Activated T-helper 1 cell treated with anti-CD3 and anti-CD28 coated beads, Interleukin-12 subunit alpha, Interleukin-12 subunit beta, Interleukin-2, Interleukin-4 antibody, amounts not matched to agents 30 ng/mL and 10 ng/mL and 1 ng/mL, durations not matched to agents 14 hours and 24 hours and 36 hours (primary cell): ENCODE measurements at regions not wholly inside any gene's neighbourhood (a gene's known extent, or its start where the extent isn't known, plus 50 kb on each side); places are given as distances from the start of the nearest gene placed in this dataset.
"Not testable (repeated sequence)": the region's sequence is repeated elsewhere in the genome, so short reads cannot be mapped to it uniquely, and the experiment has no call there.

ENCODE experiments used
- DNase-seq: peaks from one replicate; pipeline ENCODE4 v3.0.0; 2021; ENCODE audit warnings: low spot score
- H3K27ac Mint-ChIP-seq: one replicate; pipeline ENCODE4 v1.8.0; 2021; ENCODE audit warnings: mild to moderate bottlenecking, mixed read lengths
- H3K27me3 Mint-ChIP-seq: one replicate; pipeline ENCODE4 v1.8.0; 2022; ENCODE audit warnings: mild to moderate bottlenecking, moderate library complexity, mixed read lengths; ENCODE audit not compliant: insufficient read depth
- H3K36me3 Mint-ChIP-seq: one replicate; pipeline ENCODE4 v1.8.0; 2021; ENCODE audit warnings: low read depth, mixed read lengths
- H3K4me1 Mint-ChIP-seq: one replicate; pipeline ENCODE4 v1.8.0; 2021; ENCODE audit warnings: low read depth, mixed read lengths
- H3K4me3 Mint-ChIP-seq: one replicate; pipeline ENCODE4 v1.8.0; 2021; ENCODE audit warnings: mild to moderate bottlenecking, moderate library complexity, mixed read lengths
- H3K9me3 Mint-ChIP-seq: one replicate; pipeline ENCODE4 v1.8.0; 2021; ENCODE audit warnings: mixed read lengths
- intact Hi-C: fragments of 100-400 bp; cut with micrococcal nuclease; formaldehyde crosslinking; loops from one replicate; pipeline ENCODE4 v1.15.1; 2024

GRCh38 chr1:166489670-166490436 is 323.1 kb upstream of the FAM78B start:
- intact Hi-C loops, result loop anchor here (1.0 to 10.0 kb wide), 7 partner anchors 319 to 1088 kb away; partner anchors contain the start of genes MGST3, POGK, TADA1 and TMCO1
- H3K27ac Mint-ChIP-seq, result no peak overlapping the region
- no peak overlapping the region for H3K4me3 Mint-ChIP-seq
- H3K9me3 Mint-ChIP-seq, result no peaks in the 10 kb centered on the region
- no peaks in the 10 kb centered on the region for H3K27me3 Mint-ChIP-seq
- peak; percentile 40 for DNase-seq
- H3K4me1 Mint-ChIP-seq, result peaks cover 15% of the 10 kb centered on the region
- no peaks in the 10 kb centered on the region for H3K36me3 Mint-ChIP-seq

- intact Hi-C loops, result loop anchor here (1.0 to 10.0 kb wide), 5 partner anchors 320 to 860 kb away; partner anchors contain the start of genes MGST3, POGK, TADA1 and TMCO1
- DNase-seq, result no peak
- Mint-ChIP-seq H3K9me3 (no peaks in the 10 kb centered on the region), H3K27ac (no peak overlapping the region), H3K4me1 (peaks cover 15% of the 10 kb centered on the region), H3K27me3 (no peaks in the 10 kb centered on the region), H3K36me3 (no peaks in the 10 kb centered on the region), H3K4me3 (no peak overlapping the region)
Measured at GRCh38 chr1:166490437-166490991, 323.7 kb upstream of the FAM78B start.

- not testable (repeated sequence) for DNase-seq, H3K4me3 Mint-ChIP-seq, H3K36me3 Mint-ChIP-seq, H3K9me3 Mint-ChIP-seq, H3K27ac Mint-ChIP-seq
- Mint-ChIP-seq H3K4me1 (peaks cover 11% of the 10 kb centered on the region), H3K27me3 (peaks cover 10% of the 10 kb centered on the region)
- intact Hi-C loops, result loop anchor here (10.0 kb wide), 1 partner anchor 729 kb away; the partner anchor contains the start of gene TMCO1
Measured at GRCh38 chr1:166493765-166494164, 327.0 kb upstream of the FAM78B start.

GRCh38 chr1:166507347-166507746 is 331.9 kb upstream of the POGK start:
- Mint-ChIP-seq H3K27me3 (no peaks in the 10 kb centered on the region), H3K27ac (no peak overlapping the region), H3K4me3 (no peak overlapping the region), H3K9me3 (no peaks in the 10 kb centered on the region), H3K4me1 (no peaks in the 10 kb centered on the region), H3K36me3 (no peaks in the 10 kb centered on the region)
- DNase-seq, result no peak
- intact Hi-C loops, result no loop called here

- Mint-ChIP-seq H3K27me3 (peaks cover 3% of the 10 kb centered on the region), H3K9me3 (no peaks in the 10 kb centered on the region), H3K4me1 (no peaks in the 10 kb centered on the region), H3K27ac (no peak overlapping the region), H3K36me3 (no peaks in the 10 kb centered on the region), H3K4me3 (no peak overlapping the region)
- intact Hi-C loops, result no loop called here
- no peak for DNase-seq
Measured at GRCh38 chr1:166511761-166512160, 327.5 kb upstream of the POGK start.

GRCh38 chr1:166514067-166514466 is 325.2 kb upstream of the POGK start:
- Mint-ChIP-seq H3K4me3 (no peak overlapping the region), H3K9me3 (no peaks in the 10 kb centered on the region), H3K27ac (no peak overlapping the region), H3K27me3 (peaks cover 3% of the 10 kb centered on the region), H3K36me3 (no peaks in the 10 kb centered on the region), H3K4me1 (no peaks in the 10 kb centered on the region)
- intact Hi-C loops, result no loop called here
- no peak for DNase-seq

GRCh38 chr1:166527752-166528151 is 311.5 kb upstream of the POGK start:
- Mint-ChIP-seq H3K9me3 (no peaks in the 10 kb centered on the region), H3K27me3 (peaks cover 2% of the 10 kb centered on the region), H3K36me3 (no peaks in the 10 kb centered on the region), H3K4me3 (no peak overlapping the region), H3K27ac (no peak overlapping the region), H3K4me1 (no peaks in the 10 kb centered on the region)
- no peak for DNase-seq
- intact Hi-C loops, result no loop called here

GRCh38 chr1:166538646-166539045 is 300.6 kb upstream of the POGK start:
- no peak for DNase-seq
- Mint-ChIP-seq H3K4me3 (no peak overlapping the region), H3K36me3 (no peaks in the 10 kb centered on the region), H3K4me1 (no peaks in the 10 kb centered on the region), H3K27ac (no peak overlapping the region), H3K27me3 (no peaks in the 10 kb centered on the region), H3K9me3 (peaks cover 3% of the 10 kb centered on the region)
- intact Hi-C loops, result no loop called here

GRCh38 chr1:166544036-166544435 is 295.2 kb upstream of the POGK start:
- H3K4me1 Mint-ChIP-seq, result no peaks in the 10 kb centered on the region
- H3K27ac Mint-ChIP-seq, result no peak overlapping the region
- H3K9me3 Mint-ChIP-seq, result peaks cover 7% of the 10 kb centered on the region
- H3K4me3 Mint-ChIP-seq, result no peak overlapping the region
- H3K27me3 Mint-ChIP-seq, result no peaks in the 10 kb centered on the region
- intact Hi-C loops, result no loop called here
- H3K36me3 Mint-ChIP-seq, result no peaks in the 10 kb centered on the region
- DNase-seq, result no peak

- no peaks in the 10 kb centered on the region for H3K27me3 Mint-ChIP-seq
- no peak overlapping the region for H3K27ac Mint-ChIP-seq
- H3K4me3 Mint-ChIP-seq, result no peak overlapping the region
- H3K36me3 Mint-ChIP-seq, result no peaks in the 10 kb centered on the region
- intact Hi-C loops, result no loop called here
- H3K9me3 Mint-ChIP-seq, result peaks cover 11% of the 10 kb centered on the region
- DNase-seq, result no peak
- no peaks in the 10 kb centered on the region for H3K4me1 Mint-ChIP-seq
Measured at GRCh38 chr1:166544561-166544960, 294.7 kb upstream of the POGK start.

- no peak overlapping the region for H3K27ac Mint-ChIP-seq
- H3K36me3 Mint-ChIP-seq, result no peaks in the 10 kb centered on the region
- no peaks in the 10 kb centered on the region for H3K4me1 Mint-ChIP-seq
- DNase-seq, result no peak
- peaks cover 1% of the 10 kb centered on the region for H3K27me3 Mint-ChIP-seq
- intact Hi-C loops, result no loop called here
- peaks cover 19% of the 10 kb centered on the region for H3K9me3 Mint-ChIP-seq
- H3K4me3 Mint-ChIP-seq, result no peak overlapping the region
Measured at GRCh38 chr1:166552706-166553105, 286.6 kb upstream of the POGK start.

GRCh38 chr1:166570954-166571353 is 268.3 kb upstream of the POGK start:
- Mint-ChIP-seq H3K4me3 (no peak overlapping the region), H3K36me3 (no peaks in the 10 kb centered on the region), H3K9me3 (no peaks in the 10 kb centered on the region), H3K4me1 (no peaks in the 10 kb centered on the region), H3K27ac (no peak overlapping the region), H3K27me3 (no peaks in the 10 kb centered on the region)
- no peak for DNase-seq
- intact Hi-C loops, result no loop called here

- intact Hi-C loops, result no loop called here
- Mint-ChIP-seq H3K4me1 (no peaks in the 10 kb centered on the region), H3K27ac (no peak overlapping the region), H3K4me3 (no peak overlapping the region), H3K27me3 (peaks cover 3% of the 10 kb centered on the region), H3K9me3 (no peaks in the 10 kb centered on the region), H3K36me3 (no peaks in the 10 kb centered on the region)
- DNase-seq, result no peak
Measured at GRCh38 chr1:166573199-166573598, 266.1 kb upstream of the POGK start.
